NB4 (cell line): ENCODE measurements at regions not wholly inside any gene's neighbourhood (a gene's known extent, or its start where the extent isn't known, plus 50 kb on each side); places are given as distances from the start of the nearest gene placed in this dataset.

Experiments used
- POLR2A ChIP-seq: IDR thresholded peaks from 2 replicates; pipeline ENCODE4 v1.6.1; 2011; ENCODE audit warnings: mild to moderate bottlenecking; ENCODE audit not compliant: insufficient read length; ENCODE audit errors: extremely low read depth
- TF ChIP-seq, protein P1 (sequence below): IDR thresholded peaks from one replicate; pipeline ENCODE4 v1.5.1; 2012; ENCODE audit warnings: low read depth, low read length
- TF ChIP-seq, protein P2 (sequence below): IDR thresholded peaks from 2 replicates; pipeline ENCODE4 v1.6.1; 2011; ENCODE audit warnings: low read depth, low read length

DNA sequence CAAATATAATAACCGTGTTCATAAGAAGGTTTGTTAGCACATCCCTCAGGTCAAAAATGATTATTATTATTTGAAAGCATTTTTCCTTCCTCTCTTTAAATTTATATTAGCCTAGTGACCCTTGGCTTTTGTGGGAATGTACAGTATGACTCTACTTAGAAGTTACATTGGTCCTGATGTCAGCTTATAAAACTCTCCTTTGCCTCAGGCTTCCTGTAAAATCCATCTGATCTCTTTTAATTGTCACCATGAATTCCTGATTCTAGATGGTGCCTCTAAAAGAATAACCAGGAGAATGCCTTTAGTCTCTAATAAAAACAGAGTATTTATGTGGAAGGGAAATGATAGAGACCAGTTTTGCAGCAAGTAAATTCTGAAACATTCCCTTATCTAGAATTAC lies 1134.4 kb downstream of the XPNPEP1 start:
- no peak for TF ChIP-seq POLR2A
- TF ChIP-seq, protein P1, sequence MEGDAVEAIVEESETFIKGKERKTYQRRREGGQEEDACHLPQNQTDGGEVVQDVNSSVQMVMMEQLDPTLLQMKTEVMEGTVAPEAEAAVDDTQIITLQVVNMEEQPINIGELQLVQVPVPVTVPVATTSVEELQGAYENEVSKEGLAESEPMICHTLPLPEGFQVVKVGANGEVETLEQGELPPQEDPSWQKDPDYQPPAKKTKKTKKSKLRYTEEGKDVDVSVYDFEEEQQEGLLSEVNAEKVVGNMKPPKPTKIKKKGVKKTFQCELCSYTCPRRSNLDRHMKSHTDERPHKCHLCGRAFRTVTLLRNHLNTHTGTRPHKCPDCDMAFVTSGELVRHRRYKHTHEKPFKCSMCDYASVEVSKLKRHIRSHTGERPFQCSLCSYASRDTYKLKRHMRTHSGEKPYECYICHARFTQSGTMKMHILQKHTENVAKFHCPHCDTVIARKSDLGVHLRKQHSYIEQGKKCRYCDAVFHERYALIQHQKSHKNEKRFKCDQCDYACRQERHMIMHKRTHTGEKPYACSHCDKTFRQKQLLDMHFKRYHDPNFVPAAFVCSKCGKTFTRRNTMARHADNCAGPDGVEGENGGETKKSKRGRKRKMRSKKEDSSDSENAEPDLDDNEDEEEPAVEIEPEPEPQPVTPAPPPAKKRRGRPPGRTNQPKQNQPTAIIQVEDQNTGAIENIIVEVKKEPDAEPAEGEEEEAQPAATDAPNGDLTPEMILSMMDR = no peak
- TF ChIP-seq, protein P2, sequence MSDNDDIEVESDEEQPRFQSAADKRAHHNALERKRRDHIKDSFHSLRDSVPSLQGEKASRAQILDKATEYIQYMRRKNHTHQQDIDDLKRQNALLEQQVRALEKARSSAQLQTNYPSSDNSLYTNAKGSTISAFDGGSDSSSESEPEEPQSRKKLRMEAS = no peak
